Tibial nerve (tissue), 4 donors: ENCODE measurements at regions not wholly inside any gene's neighbourhood (a gene's known extent, or its start where the extent isn't known, plus 50 kb on each side); places are given as distances from the start of the nearest gene placed in this dataset.

ENCODE experiments used
- DNase-seq, 2 donors: peaks; one replicate each; pipeline ENCODE4 v3.0.0-alpha.2; 2019; ENCODE audit warnings: low spot score in 2 of 2
- H3K27ac ChIP-seq, 4 donors: fragments of 200-600 bp; sonication (generic) in 3 of 4; one replicate each; pipeline ENCODE4 v1.5.1; 2017 to 2019; ENCODE audit warnings: mild to moderate bottlenecking in 1 of 4
- H3K27me3 ChIP-seq, 2 donors: fragments of 200-600 bp; sonication (generic) in 1 of 2; one replicate each; pipeline versions ENCODE4 v1.5.1 to v1.6.0; 2017 to 2019
- H3K36me3 ChIP-seq, 3 donors: fragments of 200-600 bp; sonication (generic); one replicate each; pipeline ENCODE4 v1.5.1; 2018 to 2019
- H3K4me1 ChIP-seq, 4 donors: fragments of 200-600 bp; sonication (generic) in 3 of 4; one replicate each; pipeline ENCODE4 v1.5.1; 2017 to 2019
- H3K4me3 ChIP-seq, 4 donors: fragments of 200-600 bp; sonication (generic) in 3 of 4; one replicate each; pipeline ENCODE4 v1.5.1; 2017 to 2019; ENCODE audit warnings: mild to moderate bottlenecking in 1 of 4, moderate library complexity in 1 of 4
- H3K9me3 ChIP-seq, 4 donors: fragments of 200-600 bp; sonication (generic) in 3 of 4; one replicate each; pipeline ENCODE4 v1.5.1; 2017 to 2019
- EP300 ChIP-seq, 2 donors: sonication (generic); formaldehyde crosslinking; IDR thresholded peaks; one replicate each; pipeline ENCODE4 v1.6.1; 2017; ENCODE audit warnings: antibody characterized with exemption in 2 of 2, mild to moderate bottlenecking in 1 of 2
- POLR2A ChIP-seq, 2 donors: fragments of 450-650 bp; IDR thresholded peaks; one replicate each; pipeline ENCODE4 v1.6.1; 2017; ENCODE audit warnings: antibody characterized with exemption in 2 of 2, mild to moderate bottlenecking in 2 of 2, moderate library complexity in 2 of 2
- WGBS, 2 donors: methylation state at CpG; one replicate each; pipeline ENCODE4 v1.1.5; 2018; 5-methylcytosine and 5-hydroxymethylcytosine counted together
- TF ChIP-seq, protein P1 (sequence below), 5 experiments: fragments of 200-600 bp in 3 of 5; fragments of 450-650 bp in 2 of 5; sonication (generic) in 3 of 5; IDR thresholded peaks; one replicate each; pipeline ENCODE4 v1.5.1; 2016 to 2019; ENCODE audit warnings: antibody characterized with exemption in 5 of 5, mild to moderate bottlenecking in 3 of 5, moderate library complexity in 2 of 5

DNA sequence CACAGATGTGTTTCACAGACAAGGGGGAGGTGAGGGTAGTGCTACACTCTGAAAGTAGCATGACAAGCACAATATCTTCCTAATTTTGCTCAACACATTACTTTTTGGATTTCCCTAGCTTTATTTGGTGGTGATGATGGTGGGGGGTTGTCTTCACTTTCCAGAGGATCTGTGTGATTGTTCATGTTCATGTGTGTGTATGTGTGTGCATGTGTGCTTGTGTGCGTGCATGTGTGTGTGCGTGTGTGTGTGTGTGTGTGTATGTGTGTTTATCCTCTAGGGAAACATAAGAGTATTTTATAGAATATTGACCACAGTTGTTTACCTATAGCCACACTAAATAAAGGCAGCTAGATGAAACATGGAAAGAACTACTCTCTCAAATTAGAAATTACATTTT, 183.8 kb upstream of the EYA4 start:
- WGBS, 2 donors: 86 to 96% methylated on average over 2 of the region's 2 CpGs
- TF ChIP-seq POLR2A (IDR thresholded peaks at IDR 0.05): no peak
- TF ChIP-seq, protein P1, sequence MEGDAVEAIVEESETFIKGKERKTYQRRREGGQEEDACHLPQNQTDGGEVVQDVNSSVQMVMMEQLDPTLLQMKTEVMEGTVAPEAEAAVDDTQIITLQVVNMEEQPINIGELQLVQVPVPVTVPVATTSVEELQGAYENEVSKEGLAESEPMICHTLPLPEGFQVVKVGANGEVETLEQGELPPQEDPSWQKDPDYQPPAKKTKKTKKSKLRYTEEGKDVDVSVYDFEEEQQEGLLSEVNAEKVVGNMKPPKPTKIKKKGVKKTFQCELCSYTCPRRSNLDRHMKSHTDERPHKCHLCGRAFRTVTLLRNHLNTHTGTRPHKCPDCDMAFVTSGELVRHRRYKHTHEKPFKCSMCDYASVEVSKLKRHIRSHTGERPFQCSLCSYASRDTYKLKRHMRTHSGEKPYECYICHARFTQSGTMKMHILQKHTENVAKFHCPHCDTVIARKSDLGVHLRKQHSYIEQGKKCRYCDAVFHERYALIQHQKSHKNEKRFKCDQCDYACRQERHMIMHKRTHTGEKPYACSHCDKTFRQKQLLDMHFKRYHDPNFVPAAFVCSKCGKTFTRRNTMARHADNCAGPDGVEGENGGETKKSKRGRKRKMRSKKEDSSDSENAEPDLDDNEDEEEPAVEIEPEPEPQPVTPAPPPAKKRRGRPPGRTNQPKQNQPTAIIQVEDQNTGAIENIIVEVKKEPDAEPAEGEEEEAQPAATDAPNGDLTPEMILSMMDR (IDR thresholded peaks at IDR 0.05): no peak
- TF ChIP-seq EP300 (IDR thresholded peaks at IDR 0.05): no peak
- no peak for DNase-seq
- no peak overlapping the region for H3K4me3 ChIP-seq
- no peaks in the 10 kb centered on the region for H3K36me3 ChIP-seq
- no peak overlapping the region for H3K27ac ChIP-seq
- H3K27me3 ChIP-seq: no peaks in the 10 kb centered on the region
- H3K4me1 ChIP-seq: peaks cover 0 to 10% (median 0%) of the 10 kb centered on the region in 4 donors
- H3K9me3 ChIP-seq: no peaks in the 10 kb centered on the region

DNA sequence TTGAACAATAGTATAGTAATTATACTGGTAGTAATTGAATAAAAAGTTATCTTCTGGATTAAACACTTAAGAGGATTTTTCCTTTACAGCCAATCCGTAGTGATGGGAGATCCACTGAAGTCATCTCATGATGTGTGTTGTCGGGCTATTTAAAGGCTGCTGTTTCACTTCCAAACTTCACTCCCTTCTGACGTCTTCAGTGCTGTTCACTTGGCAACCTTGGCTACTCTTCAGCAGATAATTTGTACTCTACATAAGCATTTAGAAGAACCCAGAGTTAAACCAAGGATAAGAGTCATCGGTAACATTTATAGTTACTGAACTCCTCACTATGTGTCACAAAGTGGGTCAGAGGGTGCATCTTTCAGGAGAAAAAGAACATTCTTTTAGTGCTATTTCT, 179.1 kb upstream of the EYA4 start:
- 41 to 45% methylated on average over 4 of the region's 4 CpGs for WGBS, 2 donors
- Histone ChIP-seq H3K4me1 (peaks cover 0 to 9% (median 4%) of the 10 kb centered on the region in 4 donors), H3K36me3 (no peaks in the 10 kb centered on the region), H3K27ac (no peak overlapping the region), H3K9me3 (no peaks in the 10 kb centered on the region), H3K4me3 (no peak overlapping the region), H3K27me3 (no peaks in the 10 kb centered on the region)
- TF ChIP-seq, protein P1 (IDR thresholded peaks at IDR 0.05): no peak
- no peak for TF ChIP-seq EP300 (IDR thresholded peaks at IDR 0.05)
- TF ChIP-seq POLR2A (IDR thresholded peaks at IDR 0.05): no peak
- no peak for DNase-seq

DNA sequence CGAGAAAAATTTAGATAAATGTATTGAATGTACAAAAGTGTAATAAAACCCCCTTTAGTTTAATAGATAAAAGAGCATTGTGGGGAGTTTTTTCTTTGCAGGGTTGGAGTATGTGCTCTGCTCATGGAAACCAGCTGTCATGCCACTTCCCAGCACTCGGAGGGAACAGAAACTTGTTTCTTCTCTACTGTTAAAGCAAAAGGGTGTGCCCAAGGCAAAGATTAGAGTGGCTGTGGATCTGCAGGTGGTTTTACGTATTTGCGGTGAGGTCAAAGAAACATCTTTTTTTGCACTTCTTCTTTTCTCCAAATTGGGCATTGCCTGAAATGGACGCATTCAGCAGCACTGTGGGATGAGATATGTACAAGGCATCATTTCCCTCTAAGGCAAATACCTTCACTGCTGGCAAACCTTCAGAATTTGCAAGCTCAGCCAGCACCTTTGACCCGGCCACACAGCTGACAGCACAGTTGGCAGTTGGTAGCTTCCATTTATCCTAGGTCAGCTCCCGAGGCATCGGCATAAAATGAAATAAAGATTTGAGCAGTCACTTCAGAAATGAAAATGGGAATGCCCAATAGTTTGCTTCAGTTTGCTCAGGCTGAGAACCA, 178.4 kb upstream of the EYA4 start:
- H3K27me3 ChIP-seq: no peaks in the 10 kb centered on the region
- no peaks in the 10 kb centered on the region for H3K36me3 ChIP-seq
- no peak for DNase-seq
- TF ChIP-seq, protein P1 (IDR thresholded peaks at IDR 0.05): no peak
- TF ChIP-seq EP300 (IDR thresholded peaks at IDR 0.05) (no peak), POLR2A (IDR thresholded peaks at IDR 0.05) (no peak)
- H3K9me3 ChIP-seq: no peaks in the 10 kb centered on the region
- peaks cover 0 to 9% (median 4%) of the 10 kb centered on the region in 4 donors for H3K4me1 ChIP-seq
- H3K27ac ChIP-seq: no peak overlapping the region
- no peak overlapping the region for H3K4me3 ChIP-seq
- WGBS, 2 donors: 50% methylated on average over 8 of the region's 8 CpGs

DNA sequence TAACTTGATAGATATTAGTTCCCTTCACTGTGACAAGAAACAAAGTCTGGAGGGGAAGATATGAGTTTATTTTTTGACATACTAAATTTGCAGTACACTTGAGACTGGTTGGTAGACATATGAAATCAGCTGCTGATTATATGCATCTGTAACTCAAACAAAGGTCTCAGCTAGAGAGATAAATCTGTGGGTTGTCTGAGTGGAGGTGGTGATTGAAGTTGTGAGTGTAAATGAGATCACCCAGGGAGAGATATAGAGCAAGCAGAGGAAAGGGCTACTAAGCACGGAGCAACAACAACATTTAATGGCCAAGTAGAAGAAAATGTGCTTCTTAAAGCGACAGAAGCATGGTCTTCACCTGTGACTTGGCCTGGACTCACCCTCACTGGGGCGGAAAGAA, 173.2 kb upstream of the EYA4 start:
- Histone ChIP-seq H3K4me3 (no peak overlapping the region), H3K27ac (no peak overlapping the region), H3K9me3 (no peaks in the 10 kb centered on the region), H3K27me3 (no peaks in the 10 kb centered on the region), H3K4me1 (peaks cover 0 to 3% (median 1%) of the 10 kb centered on the region in 4 donors), H3K36me3 (no peaks in the 10 kb centered on the region)
- no peak for DNase-seq
- TF ChIP-seq, protein P1 (IDR thresholded peaks at IDR 0.05): no peak
- TF ChIP-seq POLR2A (IDR thresholded peaks at IDR 0.05) (no peak), EP300 (IDR thresholded peaks at IDR 0.05) (no peak)
- WGBS, 2 donors: 69 to 71% methylated on average over 3 of the region's 3 CpGs

DNA sequence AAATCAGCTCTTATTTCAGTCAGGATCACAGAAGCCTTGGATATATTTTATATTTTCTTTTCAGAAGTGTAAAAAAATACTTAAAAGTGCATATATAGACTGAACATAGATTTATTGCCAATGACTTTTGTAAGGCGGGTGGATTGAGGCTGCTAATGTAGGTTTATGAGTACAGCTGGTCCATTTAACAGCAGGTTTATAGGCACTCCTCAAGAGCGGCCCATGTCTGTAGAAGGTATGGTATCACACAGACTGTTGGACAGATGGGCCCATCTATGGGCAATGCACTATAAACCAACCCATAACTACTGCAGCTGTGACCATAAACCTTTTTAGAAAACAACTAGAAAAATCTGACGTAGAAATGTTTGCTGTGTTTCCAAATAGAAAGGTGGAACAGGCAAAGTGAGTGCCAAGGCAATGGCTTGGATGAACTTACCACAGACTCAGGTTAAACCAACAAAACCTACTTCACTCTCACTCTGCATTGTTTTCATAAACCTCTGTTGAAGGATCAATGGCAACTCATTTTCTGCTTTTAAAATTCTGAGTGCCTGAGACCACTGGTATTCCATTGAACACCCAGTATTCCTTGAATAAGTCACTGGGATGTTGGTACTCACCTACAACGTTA, 170.6 kb upstream of the EYA4 start:
- Histone ChIP-seq H3K27me3 (no peaks in the 10 kb centered on the region), H3K36me3 (no peaks in the 10 kb centered on the region), H3K27ac (no peak overlapping the region), H3K4me3 (no peak overlapping the region), H3K4me1 (no peaks in the 10 kb centered on the region), H3K9me3 (no peaks in the 10 kb centered on the region)
- 77 to 86% methylated on average over 4 of the region's 4 CpGs for WGBS, 2 donors
- no peak for TF ChIP-seq POLR2A (IDR thresholded peaks at IDR 0.05)
- TF ChIP-seq EP300 (IDR thresholded peaks at IDR 0.05): no peak
- TF ChIP-seq, protein P1 (IDR thresholded peaks at IDR 0.05): no peak
- no peak for DNase-seq
